IMR-90 (cell line): ENCODE measurements at regions not wholly inside any gene's neighbourhood (a gene's known extent, or its start where the extent isn't known, plus 50 kb on each side); places are given as distances from the start of the nearest gene placed in this dataset.

Source experiments
- ATAC-seq: fragments of 200-7000 bp; cut with Tn5 transposase; 2 replicates; pipeline ENCODE4 v1.9.1; 2020; ENCODE audit warnings: low read depth, mild to moderate bottlenecking, moderate library complexity
- BruUV-seq: library from RNA; stranded (reverse); fragments of 400-500 nt; replicated peaks from 2 replicates; lab custom pipeline; 2021; lab: Mats Ljungman, UMichigan
- CTCF ChIA-PET: fragments of 300-600 bp; formaldehyde crosslinking; extraction: SDS; loops from one replicate; lab custom pipeline; 2021; ENCODE audit warnings: antibody characterized with exemption; lab: Yijun Ruan, JAX
- POLR2A ChIA-PET: fragments of 300-600 bp; sonication (Branson Sonifier 250); formaldehyde crosslinking; loops from one replicate; lab custom pipeline; 2022; ENCODE audit warnings: antibody characterized with exemption; ENCODE audit not compliant: unreplicated experiment; lab: Charles Lee
- DNase-seq: peaks from one replicate; pipeline ENCODE4 v3.0.0; 2013
- H2AFZ ChIP-seq: replicated peaks from 2 replicates; pipeline ENCODE3; 2013; ENCODE audit warnings: low read length, mild to moderate bottlenecking; ENCODE audit not compliant: poor library complexity
- H2AK5ac ChIP-seq: 2 replicates; pipeline ENCODE4 v1.6.1; 2013; ENCODE audit warnings: low read depth, low read length, inconsistent platforms
- H2AK9ac ChIP-seq: replicated peaks from 2 replicates; pipeline ENCODE3; 2013; ENCODE audit warnings: mild to moderate bottlenecking, low read depth, low read length, moderate library complexity; ENCODE audit not compliant: poor library complexity
- H2BK120ac ChIP-seq: 2 replicates; pipeline ENCODE4 v1.6.1; 2013; ENCODE audit warnings: low read depth, low read length, inconsistent platforms
- H2BK15ac ChIP-seq: 3 replicates; pipeline ENCODE4 v1.6.1; 2013; ENCODE audit warnings: low read depth, low read length, inconsistent platforms
- H2BK20ac ChIP-seq: 2 replicates; pipeline ENCODE4 v1.6.1; 2013; ENCODE audit warnings: low read depth, mild to moderate bottlenecking, inconsistent platforms, low read length, moderate library complexity
- H2BK5ac ChIP-seq: 2 replicates; pipeline ENCODE4 v1.6.1; 2013; ENCODE audit warnings: mild to moderate bottlenecking, low read depth, low read length, inconsistent platforms; ENCODE audit not compliant: poor library complexity, severe bottlenecking
- H3K14ac ChIP-seq: replicated peaks from 2 replicates; pipeline ENCODE4 v1.6.1; 2013; ENCODE audit warnings: low read depth, low read length, inconsistent platforms
- H3K18ac ChIP-seq: 2 replicates; pipeline ENCODE4 v1.6.1; 2013; ENCODE audit warnings: low read depth, low read length, control low read depth
- H3K23ac ChIP-seq: 2 replicates; pipeline ENCODE4 v1.6.1; 2013; ENCODE audit warnings: low read depth, low read length, inconsistent platforms
- H3K27ac ChIP-seq: 2 replicates; pipeline ENCODE4 v1.5.1; 2013; ENCODE audit warnings: mild to moderate bottlenecking, control low read depth, low read length; ENCODE audit not compliant: insufficient read depth
- H3K27me3 ChIP-seq: 2 replicates; pipeline ENCODE4 v1.6.1; 2013; ENCODE audit warnings: low read length; ENCODE audit not compliant: control insufficient read depth, insufficient read depth
- H3K36me3 ChIP-seq: 2 replicates; pipeline ENCODE4 v1.6.1; 2013; ENCODE audit warnings: low read length, mixed read lengths; ENCODE audit not compliant: control insufficient read depth, insufficient read depth
- H3K4ac ChIP-seq: 2 replicates; pipeline ENCODE4 v1.6.1; 2013; ENCODE audit warnings: low read depth, low read length, inconsistent platforms
- H3K4me1 ChIP-seq: 2 replicates; pipeline ENCODE4 v1.6.1; 2013; ENCODE audit warnings: low read length, mixed read lengths; ENCODE audit not compliant: control insufficient read depth, insufficient read depth
- H3K4me2 ChIP-seq: 2 replicates; pipeline ENCODE4 v1.6.1; 2013; ENCODE audit warnings: low read depth, mild to moderate bottlenecking, control low read depth, low read length, moderate library complexity
- H3K4me3 ChIP-seq: 2 replicates; pipeline ENCODE4 v1.5.1; 2013; ENCODE audit warnings: low read depth, mild to moderate bottlenecking, control low read depth, low read length, moderate library complexity; ENCODE audit not compliant: insufficient read depth
- H3K56ac ChIP-seq: 2 replicates; pipeline ENCODE4 v1.6.1; 2013; ENCODE audit warnings: low read length, inconsistent platforms; ENCODE audit not compliant: insufficient read depth; ENCODE audit errors: extremely low read depth
- H3K79me1 ChIP-seq, 2 experiments: 2 replicates each; pipeline ENCODE4 v1.6.1; 2013; ENCODE audit warnings: low read length in 2 of 2, inconsistent platforms in 1 of 2, low read depth in 1 of 2
- H3K9ac ChIP-seq: 2 replicates; pipeline ENCODE4 v1.6.1; 2013; ENCODE audit warnings: low read depth, low read length, control low read depth
- H3K9me1 ChIP-seq: 2 replicates; pipeline ENCODE4 v1.6.1; 2013; ENCODE audit warnings: low read length, inconsistent platforms; ENCODE audit not compliant: insufficient read depth
- H3K9me3 ChIP-seq: 2 replicates; pipeline ENCODE4 v1.6.1; 2013; ENCODE audit warnings: low read length; ENCODE audit not compliant: control insufficient read depth, insufficient read depth
- H4K20me1 ChIP-seq: 2 replicates; pipeline ENCODE4 v1.6.1; 2013; ENCODE audit warnings: low read length, inconsistent platforms; ENCODE audit not compliant: insufficient read depth
- H4K5ac ChIP-seq: 2 replicates; pipeline ENCODE4 v1.6.1; 2013; ENCODE audit warnings: mild to moderate bottlenecking, low read depth, low read length, control low read depth
- H4K8ac ChIP-seq, 2 experiments: 2 replicates each; pipeline ENCODE4 v1.6.1; 2013; ENCODE audit warnings: low read depth in 2 of 2, low read length in 2 of 2, control low read depth in 1 of 2, inconsistent platforms in 1 of 2
- H4K91ac ChIP-seq: 2 replicates; pipeline ENCODE4 v1.6.1; 2013; ENCODE audit warnings: low read depth, low read length, inconsistent platforms; ENCODE audit not compliant: insufficient read depth
- ELK1 ChIP-seq: fragments of 150-350 bp; IDR thresholded peaks from 2 replicates; pipeline ENCODE4 v1.6.1; 2016; ENCODE audit warnings: low read depth, mild to moderate bottlenecking, low read length, moderate library complexity, borderline replicate concordance
- MAZ ChIP-seq: IDR thresholded peaks from 2 replicates; pipeline ENCODE4 v1.6.1; 2012; ENCODE audit warnings: low read depth, mild to moderate bottlenecking, low read length, improper control_type of control experiment, moderate library complexity, borderline replicate concordance
- WGBS, 2 experiments: methylation state at CpG; one replicate each; pipeline versions ENCODE4 v1.1.5 to v1.1.7; 2013; ENCODE audit warnings: missing lambda C conversion rate in 2 of 2; ENCODE audit not compliant: insufficient read length in 1 of 2; ENCODE audit errors: extremely low coverage in 2 of 2; 5-methylcytosine and 5-hydroxymethylcytosine counted together
- dilution Hi-C: fragments of 300-500 bp; cut with HindIII; formaldehyde crosslinking; loops from one replicate; pipeline ENCODE4 v1.14.3; 2018; ENCODE audit warnings: low sequenced_read_pairs; ENCODE audit not compliant: unreplicated experiment
- in situ Hi-C: fragments of 300-500 bp; cut with MboI; formaldehyde crosslinking; loops from 3 replicates; pipeline ENCODE4 v1.14.3; 2019; ENCODE audit warnings: low sequenced_read_pairs, inconsistent platforms, mixed read lengths
- intact Hi-C: fragments of 100-400 bp; cut with micrococcal nuclease; formaldehyde crosslinking; loops from 2 replicates; pipeline ENCODE4 v1.10.0; 2022

GRCh38 chr4:43742083-43742482 is 706.5 kb downstream of the KCTD8 start:
- Histone ChIP-seq H4K91ac (no peak overlapping the region), H3K9ac (no peak overlapping the region), H3K36me3 (no peaks in the 10 kb centered on the region), H3K79me1 (no peaks in the 10 kb centered on the region), H3K23ac (no peak overlapping the region), H3K4ac (no peak overlapping the region), H2AK9ac (no peak overlapping the region), H3K4me3 (no peak overlapping the region), H3K56ac (no peak overlapping the region), H3K4me2 (no peak overlapping the region), H3K9me3 (no peaks in the 10 kb centered on the region), H2BK20ac (no peak overlapping the region), H3K4me1 (no peaks in the 10 kb centered on the region), H2BK120ac (no peak overlapping the region), H4K8ac (no peak overlapping the region), H4K20me1 (no peaks in the 10 kb centered on the region), H3K14ac (no peak overlapping the region), H3K27me3 (no peaks in the 10 kb centered on the region), H2BK15ac (no peak overlapping the region), H3K9me1 (no peaks in the 10 kb centered on the region), H3K27ac (no peak overlapping the region), H3K18ac (no peak overlapping the region), H4K5ac (no peak overlapping the region), H2AK5ac (no peak overlapping the region), H2BK5ac (no peak overlapping the region), H2AFZ (no peak overlapping the region)
- no TSS peak for BruUV-seq
- DNase-seq = no peak
- dilution Hi-C loops = no loop called here
- 17% methylated on average over 1 of the region's 2 CpGs; no CpG with 5 or more reads in 1 of the 2 experiments for WGBS, 2 experiments
- in situ Hi-C loops = no loop called here
- no peak for ATAC-seq
- ChIA-PET CTCF (no interaction called here), POLR2A (no interaction called here)
- intact Hi-C loops = no loop called here
- TF ChIP-seq MAZ = no peak
- no peak for TF ChIP-seq ELK1
